SH-SY5Y (cell line): ENCODE measurements at regions not wholly inside any gene's neighbourhood (a gene's known extent, or its start where the extent isn't known, plus 50 kb on each side); places are given as distances from the start of the nearest gene placed in this dataset.

ENCODE experiments used
- GATA2 ChIP-seq: IDR thresholded peaks from 2 replicates; pipeline ENCODE4 v1.6.1; 2011; ENCODE audit warnings: mild to moderate bottlenecking, low read depth, low read length
- GATA3 ChIP-seq: IDR thresholded peaks from 2 replicates; pipeline ENCODE4 v1.6.1; 2011; ENCODE audit warnings: low read depth, mild to moderate bottlenecking, low read length, moderate library complexity

- TF ChIP-seq GATA3 (no peak), GATA2 (no peak)
These were observed 1766.9 kb downstream of the SLITRK1 start for GRCh38 chr13:82115391-82115790.
